Mesendoderm (in vitro differentiated cells): ENCODE measurements at regions not wholly inside any gene's neighbourhood (a gene's known extent, or its start where the extent isn't known, plus 50 kb on each side); places are given as distances from the start of the nearest gene placed in this dataset.

ENCODE experiments used
- DNase-seq: peaks from one replicate; pipeline ENCODE4 v3.0.0; 2013
- H2AK5ac ChIP-seq: 2 replicates; pipeline ENCODE4 v1.6.1; 2013; ENCODE audit warnings: low read length, inconsistent platforms
- H2BK120ac ChIP-seq: 2 replicates; pipeline ENCODE4 v1.6.1; 2013; ENCODE audit warnings: low read depth, mild to moderate bottlenecking, low read length, moderate library complexity, mixed read lengths
- H2BK15ac ChIP-seq: replicated peaks from 2 replicates; pipeline ENCODE4 v1.6.1; 2013; ENCODE audit warnings: low read depth, mild to moderate bottlenecking, moderate library complexity
- H2BK5ac ChIP-seq: 2 replicates; pipeline ENCODE4 v1.6.1; 2013; ENCODE audit warnings: low read length, inconsistent platforms
- H3K18ac ChIP-seq: 2 replicates; pipeline ENCODE4 v1.6.1; 2013; ENCODE audit warnings: mild to moderate bottlenecking, low read length, mixed read lengths
- H3K23ac ChIP-seq: one replicate; pipeline ENCODE4 v1.6.1; 2013; ENCODE audit warnings: low read length
- H3K27ac ChIP-seq: 2 replicates; pipeline ENCODE4 v1.5.1; 2013; ENCODE audit warnings: low read depth, mild to moderate bottlenecking, inconsistent platforms, low read length, moderate library complexity
- H3K27me3 ChIP-seq: 2 replicates; pipeline ENCODE4 v1.6.1; 2013; ENCODE audit warnings: low read length, control low read depth, mild to moderate bottlenecking, inconsistent platforms; ENCODE audit not compliant: insufficient read depth, poor library complexity
- H3K36me3 ChIP-seq: 2 replicates; pipeline ENCODE4 v1.6.1; 2013; ENCODE audit warnings: low read length, inconsistent platforms; ENCODE audit not compliant: control insufficient read depth, insufficient read depth
- H3K4ac ChIP-seq: one replicate; pipeline ENCODE4 v1.6.1; 2013; ENCODE audit warnings: low read depth, mild to moderate bottlenecking, low read length, moderate library complexity
- H3K4me1 ChIP-seq: 2 replicates; pipeline ENCODE4 v1.6.1; 2013; ENCODE audit warnings: low read depth, low read length, inconsistent platforms; ENCODE audit not compliant: control insufficient read depth
- H3K4me2 ChIP-seq: 2 replicates; pipeline ENCODE4 v1.6.1; 2013; ENCODE audit warnings: low read length
- H3K4me3 ChIP-seq: 2 replicates; pipeline ENCODE4 v1.5.1; 2013; ENCODE audit warnings: mild to moderate bottlenecking, low read length
- H3K56ac ChIP-seq: one replicate; pipeline ENCODE4 v1.6.1; 2013; ENCODE audit warnings: low read length
- H3K79me1 ChIP-seq: 2 replicates; pipeline ENCODE4 v1.6.1; 2013; ENCODE audit warnings: low read length, inconsistent platforms
- H3K79me2 ChIP-seq: 2 replicates; pipeline ENCODE4 v1.6.1; 2013; ENCODE audit warnings: mild to moderate bottlenecking, low read length; ENCODE audit not compliant: control insufficient read depth, insufficient read depth
- H3K9ac ChIP-seq: 2 replicates; pipeline ENCODE4 v1.6.1; 2013; ENCODE audit warnings: low read length, inconsistent platforms
- H4K5ac ChIP-seq: one replicate; pipeline ENCODE4 v1.6.1; 2013; ENCODE audit warnings: low read length
- H4K8ac ChIP-seq: one replicate; pipeline ENCODE4 v1.6.1; 2013; ENCODE audit warnings: low read depth, mild to moderate bottlenecking, control low read depth, low read length, moderate library complexity
- WGBS: extraction: QIAGEN DNeasy Blood & Tissue Kit; methylation state at CpG from one replicate; pipeline ENCODE4 v1.1.7; 2013; ENCODE audit warnings: low lambda C conversion rate, missing lambda C conversion rate; ENCODE audit not compliant: insufficient coverage; ENCODE audit errors: extremely low coverage; 5-methylcytosine and 5-hydroxymethylcytosine counted together

- Histone ChIP-seq H3K4me3 (no peak overlapping the region), H3K23ac (no peak overlapping the region), H4K8ac (no peak overlapping the region), H3K4me1 (no peaks in the 10 kb centered on the region), H3K9ac (no peak overlapping the region), H2BK120ac (no peak overlapping the region), H4K5ac (no peak overlapping the region), H3K27ac (no peak overlapping the region), H3K4me2 (no peak overlapping the region), H2BK15ac (no peak overlapping the region), H3K27me3 (no peaks in the 10 kb centered on the region), H3K4ac (no peak overlapping the region), H3K18ac (no peak overlapping the region), H3K36me3 (no peaks in the 10 kb centered on the region), H3K56ac (peak overlapping the region; percentile 44), H3K79me2 (no peaks in the 10 kb centered on the region), H2AK5ac (no peak overlapping the region), H3K79me1 (no peaks in the 10 kb centered on the region), H2BK5ac (no peak overlapping the region)
- DNase-seq, result peak; percentile 83
- no CpG with 5 or more reads among the region's 20 CpGs for WGBS
These were observed 51.0 kb upstream of the TFAP2A start for GRCh38 chr6:10465629-10466499.
